ENCODE measurements at regions not wholly inside any gene's neighbourhood (a gene's known extent, or its start where the extent isn't known, plus 50 kb on each side); places are given as distances from the start of the nearest gene placed in this dataset.

DNA sequence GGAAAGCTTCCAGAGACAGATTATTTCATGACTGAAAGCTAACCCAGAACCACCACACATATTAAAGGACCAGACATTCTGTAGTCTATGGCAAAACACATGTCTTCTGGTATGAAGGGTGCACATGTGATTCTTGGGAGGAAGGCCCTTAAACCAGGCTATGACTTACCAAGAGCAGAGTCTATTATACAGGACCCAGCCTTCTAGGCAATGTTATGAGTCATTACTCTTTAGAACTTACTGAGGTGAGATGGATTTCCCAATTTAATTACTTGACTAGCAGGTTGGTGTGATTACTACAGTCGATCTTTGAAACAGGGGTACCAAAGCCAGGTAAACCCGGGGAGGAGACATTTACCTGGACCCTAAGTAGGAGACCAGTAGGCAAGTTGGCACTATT is 350.8 kb downstream of the TRIB2 start:
- TF ChIP-seq POLR2A (IDR thresholded peaks at IDR 0.05; ENCODE audit: low read depth, low read length) (no peak), POLR2AphosphoS5 (IDR thresholded peaks at IDR 0.05; ENCODE audit: low read depth, low read length) (no peak)
